ENCODE measurements at regions not wholly inside any gene's neighbourhood (a gene's known extent, or its start where the extent isn't known, plus 50 kb on each side); places are given as distances from the start of the nearest gene placed in this dataset.
"Not testable (repeated sequence)": the region's sequence is repeated elsewhere in the genome, so short reads cannot be mapped to it uniquely, and the experiment has no call there.

- DNase-seq: no peak
These were observed 255.6 kb downstream of the ERMARD start for GRCh38 chr6:170006900-170007467.

GRCh38 chr6:170006071-170006899 is 254.9 kb downstream of the ERMARD start:
- no peak for DNase-seq

- DNase-seq: no peak
These were observed 254.2 kb downstream of the ERMARD start for GRCh38 chr6:170005665-170006064.

- DNase-seq: no peak
These were observed 253.3 kb downstream of the ERMARD start for GRCh38 chr6:170004585-170005210.

GRCh38 chr6:170003451-170004160 is 252.2 kb downstream of the ERMARD start:
- DNase-seq: no peak

GRCh38 chr6:170003027-170003426 is 251.6 kb downstream of the ERMARD start:
- no peak for DNase-seq

GRCh38 chr6:170001782-170002181 is 250.4 kb downstream of the ERMARD start:
- not testable (repeated sequence) for DNase-seq

- DNase-seq: no peak
These were observed 248.8 kb downstream of the ERMARD start for GRCh38 chr6:170000071-170000843.

- DNase-seq: no peak
These were observed 247.9 kb downstream of the ERMARD start for GRCh38 chr6:169999367-169999766.

GRCh38 chr6:169998457-169998856 is 247.0 kb downstream of the ERMARD start:
- no peak for DNase-seq

- no peak for DNase-seq
These were observed 246.5 kb downstream of the ERMARD start for GRCh38 chr6:169997930-169998218.

- DNase-seq: no peak
These were observed 245.9 kb downstream of the ERMARD start for GRCh38 chr6:169997187-169997929.

GRCh38 chr6:169996378-169997051 is 245.1 kb downstream of the ERMARD start:
- no peak for DNase-seq

GRCh38 chr6:169994739-169995138 is 243.3 kb downstream of the ERMARD start:
- DNase-seq: no peak

GRCh38 chr6:169993861-169994481 is 242.5 kb downstream of the ERMARD start:
- no peak for DNase-seq

- no peak for DNase-seq
These were observed 240.5 kb downstream of the ERMARD start for GRCh38 chr6:169991913-169992312.

GRCh38 chr6:169991031-169991390 is 239.6 kb downstream of the ERMARD start:
- DNase-seq: no peak

GRCh38 chr6:169990095-169991030 is 238.9 kb downstream of the ERMARD start:
- no peak for DNase-seq

GRCh38 chr6:169989594-169989993 is 238.2 kb downstream of the ERMARD start:
- DNase-seq: no peak

All from NCI-H446 treated with DMSO at 0.1 percent for 48 hours (cell line).